ENCODE measurements at regions not wholly inside any gene's neighbourhood (a gene's known extent, or its start where the extent isn't known, plus 50 kb on each side); places are given as distances from the start of the nearest gene placed in this dataset.

DNA sequence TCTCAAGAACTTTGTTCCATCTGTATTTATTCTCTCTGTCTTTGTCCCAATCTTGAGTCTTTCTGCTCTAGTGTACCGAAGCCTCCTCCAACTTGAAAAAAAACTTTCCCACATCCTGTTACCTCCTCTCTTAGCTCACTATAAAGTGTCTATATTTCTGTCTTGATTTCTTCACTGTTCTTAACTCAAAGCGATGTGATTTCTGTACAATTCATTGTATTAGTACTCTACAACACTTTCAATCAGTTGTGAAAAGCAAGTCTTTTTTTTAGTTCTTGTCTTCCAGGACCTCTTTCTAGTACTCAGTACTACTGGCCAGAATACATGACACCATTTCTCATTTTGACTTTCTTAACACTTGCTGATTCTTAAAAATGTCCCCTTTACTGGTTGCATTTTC, 353.5 kb upstream of the SATB1 start:
- POLR2A ChIA-PET: no interaction called here
- no TSS peak for BruUV-seq (replicated peaks)
- CTCF ChIA-PET: no interaction called here
- Mint-ChIP-seq H3K27me3 (ENCODE audit: insufficient read depth, unreplicated experiment) (no peaks in the 10 kb centered on the region), H3K4me3 (ENCODE audit: unreplicated experiment) (no peak overlapping the region), H3K36me3 (ENCODE audit: insufficient read depth, unreplicated experiment) (no peaks in the 10 kb centered on the region), H3K27ac (ENCODE audit: unreplicated experiment) (no peak overlapping the region), H3K9me3 (ENCODE audit: unreplicated experiment) (no peaks in the 10 kb centered on the region), H3K4me1 (ENCODE audit: low read depth, unreplicated experiment) (no peaks in the 10 kb centered on the region)
- Histone ChIP-seq H3K9me3 (no peaks in the 10 kb centered on the region), H3K36me3 (ENCODE audit: control insufficient read depth, insufficient read depth, low read length) (no peaks in the 10 kb centered on the region), H3K27me3 (replicated peaks; ENCODE audit: control insufficient read depth, insufficient read depth, low read length) (no peaks in the 10 kb centered on the region), H3K4me1 (no peaks in the 10 kb centered on the region), H3K4me3 (ENCODE audit: low read depth, low read length) (no peak overlapping the region)
- DNase-seq: no peak
- intact Hi-C loops (cut with micrococcal nuclease; ENCODE audit: unreplicated experiment): no loop called here
- no peak for TF ChIP-seq CTCF (IDR thresholded peaks at IDR 0.05; ENCODE audit: insufficient read depth in 1 of 2, low read depth in 1 of 2, low read length in 1 of 2, severe bottlenecking in 1 of 2, unreplicated experiment in 1 of 2)

- Mint-ChIP-seq H3K27me3 (ENCODE audit: insufficient read depth, unreplicated experiment) (no peaks in the 10 kb centered on the region), H3K36me3 (ENCODE audit: insufficient read depth, unreplicated experiment) (no peaks in the 10 kb centered on the region), H3K4me3 (ENCODE audit: unreplicated experiment) (no peak overlapping the region), H3K27ac (ENCODE audit: unreplicated experiment) (no peak overlapping the region), H3K9me3 (ENCODE audit: unreplicated experiment) (no peaks in the 10 kb centered on the region), H3K4me1 (ENCODE audit: low read depth, unreplicated experiment) (no peaks in the 10 kb centered on the region)
- Histone ChIP-seq H3K9me3 (no peaks in the 10 kb centered on the region), H3K27me3 (replicated peaks; ENCODE audit: control insufficient read depth, insufficient read depth, low read length) (no peaks in the 10 kb centered on the region), H3K4me3 (ENCODE audit: low read depth, low read length) (no peak overlapping the region), H3K4me1 (no peaks in the 10 kb centered on the region), H3K36me3 (ENCODE audit: control insufficient read depth, insufficient read depth, low read length) (no peaks in the 10 kb centered on the region)
- intact Hi-C loops (cut with micrococcal nuclease; ENCODE audit: unreplicated experiment): no loop called here
- ChIA-PET CTCF (no interaction called here), POLR2A (no interaction called here)
- TF ChIP-seq CTCF (IDR thresholded peaks at IDR 0.05; ENCODE audit: insufficient read depth in 1 of 2, low read depth in 1 of 2, low read length in 1 of 2, severe bottlenecking in 1 of 2, unreplicated experiment in 1 of 2): no peak
- DNase-seq: no peak
- no TSS peak for BruUV-seq (replicated peaks)
These were observed 353.0 kb upstream of the SATB1 start for GRCh38 chr3:18778094-18778493.

DNA sequence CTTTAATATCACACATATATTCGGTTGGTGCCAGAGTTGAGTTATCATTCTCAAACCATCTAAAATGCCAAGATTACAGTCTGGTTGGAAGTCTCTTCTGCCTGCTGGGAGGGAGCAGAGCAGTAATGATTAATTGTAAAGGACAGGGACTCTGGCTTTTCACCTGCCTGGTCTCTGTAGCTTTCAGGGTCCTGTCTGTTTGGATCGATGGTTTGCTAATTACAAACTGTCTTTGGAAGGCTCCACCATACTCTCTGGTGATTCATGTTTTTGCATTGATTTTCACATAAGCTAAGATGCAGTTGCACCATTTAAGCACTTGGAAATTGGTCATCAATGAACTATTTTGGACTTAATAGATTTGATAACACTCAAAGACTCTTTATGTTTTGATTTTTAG, 350.4 kb upstream of the SATB1 start:
- BruUV-seq (replicated peaks): no TSS peak

More for the DNA sequence above, 350.4 kb upstream of the SATB1 start:
- TF ChIP-seq CTCF (IDR thresholded peaks at IDR 0.05; ENCODE audit: insufficient read depth in 1 of 2, low read depth in 1 of 2, low read length in 1 of 2, severe bottlenecking in 1 of 2, unreplicated experiment in 1 of 2): no peak
- Histone ChIP-seq H3K4me1 (no peaks in the 10 kb centered on the region), H3K36me3 (ENCODE audit: control insufficient read depth, insufficient read depth, low read length) (no peaks in the 10 kb centered on the region), H3K27me3 (replicated peaks; ENCODE audit: control insufficient read depth, insufficient read depth, low read length) (no peaks in the 10 kb centered on the region), H3K4me3 (ENCODE audit: low read depth, low read length) (no peak overlapping the region), H3K9me3 (no peaks in the 10 kb centered on the region)
- Mint-ChIP-seq H3K27me3 (ENCODE audit: insufficient read depth, unreplicated experiment) (no peaks in the 10 kb centered on the region), H3K4me3 (ENCODE audit: unreplicated experiment) (no peak overlapping the region), H3K27ac (ENCODE audit: unreplicated experiment) (no peak overlapping the region), H3K9me3 (ENCODE audit: unreplicated experiment) (no peaks in the 10 kb centered on the region), H3K4me1 (ENCODE audit: low read depth, unreplicated experiment) (no peaks in the 10 kb centered on the region), H3K36me3 (ENCODE audit: insufficient read depth, unreplicated experiment) (no peaks in the 10 kb centered on the region)
- ChIA-PET CTCF (no interaction called here), POLR2A (no interaction called here)
- no peak for DNase-seq
- intact Hi-C loops (cut with micrococcal nuclease; ENCODE audit: unreplicated experiment): no loop called here

All from Caco-2 (cell line).